HepG2 (cell line): ENCODE measurements at regions not wholly inside any gene's neighbourhood (a gene's known extent, or its start where the extent isn't known, plus 50 kb on each side); places are given as distances from the start of the nearest gene placed in this dataset.
A peak's percentile ranks its signal among the peaks of the same experiment; 100 is the strongest.

Source experiments
- HOXA7 ChIP-seq: sonication (generic); formaldehyde crosslinking; IDR thresholded peaks from 2 replicates; pipeline ENCODE4 v1.8.1; 2022; ENCODE audit warnings: mild to moderate bottlenecking, missing genetic modification reagents, moderate library complexity
- STAG1 ChIP-seq: sonication (generic); formaldehyde crosslinking; IDR thresholded peaks from 2 replicates; pipeline ENCODE4 v1.4.0; 2020; ENCODE audit warnings: missing genetic modification reagents
- ZBTB4 ChIP-seq: sonication (generic); formaldehyde crosslinking; IDR thresholded peaks from 2 replicates; pipeline ENCODE4 v1.4.0; 2020; ENCODE audit warnings: missing genetic modification reagents, mild to moderate bottlenecking, borderline replicate concordance
- ZNF280D ChIP-seq: sonication (generic); formaldehyde crosslinking; IDR thresholded peaks from 2 replicates; pipeline ENCODE4 v1.5.1; 2020; ENCODE audit warnings: mild to moderate bottlenecking, missing genetic modification reagents
- ZNF512 ChIP-seq: sonication (generic); formaldehyde crosslinking; IDR thresholded peaks from 2 replicates; pipeline ENCODE4 v1.4.0; 2020; ENCODE audit warnings: mild to moderate bottlenecking, missing genetic modification reagents
- ZNF772 ChIP-seq: sonication (generic); formaldehyde crosslinking; IDR thresholded peaks from 2 replicates; pipeline ENCODE4 v1.5.0; 2020; ENCODE audit warnings: mild to moderate bottlenecking, missing genetic modification reagents

GRCh38 chr12:125402874-125403789 is 337.9 kb downstream of the AACS start (continued):
- no peak for TF ChIP-seq ZBTB4 (CRISPR knock-in tag)
- peak; percentile 72; the same call in 1 of the 2 replicates for TF ChIP-seq ZNF280D (CRISPR knock-in tag)
- TF ChIP-seq STAG1 (CRISPR knock-in tag) = peak; percentile 92
- TF ChIP-seq ZNF772 = no peak
- no peak for TF ChIP-seq HOXA7 (CRISPR knock-in tag)
- TF ChIP-seq ZNF512 (CRISPR knock-in tag) = no peak
- TF ChIP-seq, all 625 proteins: peak for 6
